AG09319 (cell line): ENCODE measurements at regions not wholly inside any gene's neighbourhood (a gene's known extent, or its start where the extent isn't known, plus 50 kb on each side); places are given as distances from the start of the nearest gene placed in this dataset.

Experiments
- DNase-seq: peaks from one replicate; pipeline ENCODE4 v3.0.0-alpha.2; 2010; ENCODE audit warnings: low read depth; ENCODE audit errors: extremely low read depth
- TF ChIP-seq, protein P1 (sequence below): IDR thresholded peaks from 2 replicates; pipeline ENCODE4 v1.5.1; 2011; ENCODE audit warnings: low read depth, mild to moderate bottlenecking, inconsistent platforms, low read length, moderate library complexity

GRCh38 chr1:244212219-244212618 is 161.1 kb downstream of the ZBTB18 start:
- DNase-seq: no peak
- TF ChIP-seq, protein P1, sequence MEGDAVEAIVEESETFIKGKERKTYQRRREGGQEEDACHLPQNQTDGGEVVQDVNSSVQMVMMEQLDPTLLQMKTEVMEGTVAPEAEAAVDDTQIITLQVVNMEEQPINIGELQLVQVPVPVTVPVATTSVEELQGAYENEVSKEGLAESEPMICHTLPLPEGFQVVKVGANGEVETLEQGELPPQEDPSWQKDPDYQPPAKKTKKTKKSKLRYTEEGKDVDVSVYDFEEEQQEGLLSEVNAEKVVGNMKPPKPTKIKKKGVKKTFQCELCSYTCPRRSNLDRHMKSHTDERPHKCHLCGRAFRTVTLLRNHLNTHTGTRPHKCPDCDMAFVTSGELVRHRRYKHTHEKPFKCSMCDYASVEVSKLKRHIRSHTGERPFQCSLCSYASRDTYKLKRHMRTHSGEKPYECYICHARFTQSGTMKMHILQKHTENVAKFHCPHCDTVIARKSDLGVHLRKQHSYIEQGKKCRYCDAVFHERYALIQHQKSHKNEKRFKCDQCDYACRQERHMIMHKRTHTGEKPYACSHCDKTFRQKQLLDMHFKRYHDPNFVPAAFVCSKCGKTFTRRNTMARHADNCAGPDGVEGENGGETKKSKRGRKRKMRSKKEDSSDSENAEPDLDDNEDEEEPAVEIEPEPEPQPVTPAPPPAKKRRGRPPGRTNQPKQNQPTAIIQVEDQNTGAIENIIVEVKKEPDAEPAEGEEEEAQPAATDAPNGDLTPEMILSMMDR: no peak

DNA sequence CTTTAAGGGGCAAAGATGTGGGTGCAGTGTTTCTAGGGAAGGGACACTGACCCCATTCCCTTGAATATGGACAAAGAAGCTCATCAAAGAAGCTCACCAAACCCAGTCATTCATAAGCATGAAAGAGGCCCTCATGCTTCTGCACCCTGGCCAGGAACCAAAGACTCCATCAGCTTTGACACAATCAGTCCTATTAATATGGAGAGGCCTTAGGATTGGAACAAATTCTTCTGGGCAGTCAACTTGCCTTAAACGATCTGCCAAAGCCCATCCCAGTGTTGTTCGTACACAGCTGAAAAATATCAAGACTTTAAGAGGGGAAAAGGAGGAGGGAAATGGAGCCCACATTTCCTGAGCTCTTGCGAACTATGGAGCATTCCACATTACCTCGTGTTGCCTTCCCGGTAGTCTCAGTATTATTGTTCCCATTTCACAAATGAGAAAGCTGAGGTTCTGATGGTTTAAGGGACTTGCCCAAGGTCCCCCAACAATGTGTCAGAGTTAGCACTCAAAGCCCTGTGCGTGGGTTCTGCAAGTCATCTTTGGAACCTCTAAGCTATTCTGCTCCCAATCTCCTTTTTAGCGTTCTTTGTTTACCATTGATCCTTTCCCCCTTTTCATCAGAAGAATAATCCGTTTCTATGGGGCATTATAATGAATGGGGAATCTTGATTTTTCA is 161.9 kb downstream of the ZBTB18 start:
- DNase-seq: no peak
- TF ChIP-seq, protein P1: no peak

DNA sequence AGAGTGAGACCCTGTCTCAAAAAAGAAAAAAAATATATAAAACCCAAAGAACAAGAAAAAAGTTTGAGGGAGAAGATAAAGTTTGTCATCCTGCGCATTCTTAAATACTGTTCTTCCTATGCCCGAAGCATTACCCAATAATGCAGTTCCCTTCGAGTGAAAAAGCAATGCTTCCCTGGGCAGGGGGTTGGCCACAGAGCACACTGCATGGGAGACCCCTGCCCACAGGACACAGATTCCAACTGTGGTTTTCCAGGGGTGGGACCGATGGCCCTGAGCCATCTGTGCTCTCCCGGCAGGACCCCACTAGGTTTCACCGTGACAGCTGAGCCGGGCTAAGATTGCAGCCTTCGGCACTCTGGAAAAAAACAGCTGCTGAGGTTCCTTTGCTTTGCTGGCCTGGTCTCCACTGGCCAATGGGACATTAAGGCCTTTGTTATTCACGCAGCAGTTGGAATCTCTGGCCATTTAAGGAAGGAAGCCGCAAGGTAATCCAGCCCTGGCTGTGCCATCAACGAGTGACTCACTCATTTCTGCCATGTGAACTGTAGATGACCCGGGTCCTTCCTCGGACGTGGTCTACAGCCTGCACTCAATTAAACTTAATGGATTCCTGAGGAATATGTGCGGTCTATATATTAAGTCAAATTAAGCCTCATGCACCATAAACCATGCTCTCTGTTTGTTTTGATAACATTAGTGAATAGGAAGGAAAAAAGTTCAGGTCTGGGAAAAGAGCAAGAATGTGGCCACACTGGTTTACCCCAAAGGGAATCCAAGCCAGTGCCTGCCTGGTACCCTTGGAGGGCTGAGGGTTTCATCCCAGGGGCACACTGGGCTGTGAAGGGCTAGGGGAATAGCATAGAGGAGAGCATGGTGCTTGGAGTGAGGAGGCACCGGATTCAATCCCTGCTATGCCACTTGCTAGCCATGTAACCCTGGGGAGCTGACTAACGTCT is 163.2 kb downstream of the ZBTB18 start:
- TF ChIP-seq, protein P1: no peak
- DNase-seq: peak; percentile 97

DNA sequence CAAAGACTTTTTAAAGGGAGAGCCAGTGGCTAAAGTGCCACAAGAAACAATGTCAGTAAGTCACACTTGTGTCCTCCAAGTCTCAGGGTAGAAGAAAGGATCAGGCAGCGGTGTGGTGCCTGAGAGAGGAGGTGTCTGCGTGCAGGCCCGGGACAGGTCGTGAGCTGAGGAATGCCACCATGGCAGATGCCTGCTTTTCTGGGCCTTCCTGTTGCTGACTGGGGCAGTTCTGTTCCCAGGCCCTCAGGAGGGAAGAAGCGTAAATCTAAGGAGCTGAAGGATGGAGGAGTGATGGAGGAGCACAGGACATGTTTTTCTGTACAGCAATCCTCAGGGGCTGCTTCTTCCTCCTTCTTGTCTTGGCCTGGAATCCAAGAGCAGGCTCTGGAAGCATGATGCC is 165.8 kb downstream of the ZBTB18 start:
- DNase-seq: no peak
- TF ChIP-seq, protein P1: no peak

GRCh38 chr1:244217711-244218110 is 166.6 kb downstream of the ZBTB18 start:
- TF ChIP-seq, protein P1: no peak
- DNase-seq: no peak

- DNase-seq: no peak
- TF ChIP-seq, protein P1: no peak
Observed at GRCh38 chr1:244218220-244218619, 167.1 kb downstream of the ZBTB18 start.

DNA sequence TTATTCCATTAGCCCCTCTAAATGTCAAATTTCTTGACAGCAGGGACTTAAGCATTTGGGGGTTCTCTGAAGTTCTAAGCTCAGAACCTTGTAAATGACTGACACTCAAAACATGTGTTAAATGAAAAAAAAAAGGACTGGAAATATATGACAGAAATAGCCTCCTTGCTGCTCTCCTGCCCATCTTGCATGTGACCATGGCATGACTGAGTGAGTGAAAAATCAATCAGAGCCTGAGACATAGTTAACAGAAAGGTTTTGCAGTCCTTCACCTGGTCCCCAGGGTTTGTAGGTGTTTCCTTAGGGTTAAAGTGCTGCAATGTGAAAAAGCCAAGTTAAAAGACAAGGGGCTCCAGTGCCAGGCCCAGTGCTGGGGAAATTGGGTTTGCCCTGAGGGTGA is 168.1 kb downstream of the ZBTB18 start:
- TF ChIP-seq, protein P1: no peak
- no peak for DNase-seq
